ENCODE measurements at regions not wholly inside any gene's neighbourhood (a gene's known extent, or its start where the extent isn't known, plus 50 kb on each side); places are given as distances from the start of the nearest gene placed in this dataset.

DNA sequence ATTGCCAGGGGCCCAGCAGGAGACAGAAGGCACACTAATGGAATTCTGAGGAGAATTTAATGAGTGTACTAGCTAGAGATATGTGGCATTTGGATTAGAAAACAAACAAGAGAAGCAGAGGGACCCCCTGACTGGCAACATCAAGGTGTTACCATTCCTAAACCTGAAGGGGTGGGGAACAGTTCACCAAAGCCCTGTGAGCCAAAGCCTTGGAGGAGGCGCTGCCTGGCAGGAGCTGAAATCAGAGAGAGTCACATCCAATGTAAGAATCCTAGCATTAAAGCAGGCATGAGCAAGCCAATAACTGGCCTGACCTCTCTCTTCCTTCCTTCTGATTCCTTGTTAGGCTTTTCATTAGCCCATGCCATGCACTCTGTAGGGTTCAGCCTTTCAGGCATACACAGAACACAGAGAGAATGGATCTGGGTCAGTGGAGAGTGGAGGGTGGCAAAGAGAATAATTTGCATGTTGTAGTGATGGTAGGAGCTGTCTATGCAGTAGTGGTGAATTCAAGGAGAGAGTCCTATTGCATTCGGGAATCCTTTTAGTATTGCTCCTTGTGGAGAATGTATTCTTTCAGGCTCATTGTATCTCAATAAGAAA lies 367.2 kb upstream of the MAN1A1 start:
- Histone ChIP-seq H3K36me3 (ENCODE audit: insufficient read depth) (no peaks in the 10 kb centered on the region), H4K20me1 (ENCODE audit: insufficient read depth) (no peaks in the 10 kb centered on the region), H2AFZ (ENCODE audit: low read depth) (no peak overlapping the region), H3K9ac (no peak overlapping the region), H3K4me2 (no peak overlapping the region), H3K4me3 (IDR thresholded peaks at IDR 0.05; ENCODE audit: insufficient read depth, low read depth, low read length) (no peak overlapping the region), H3K27ac (no peak overlapping the region), H3K79me2 (ENCODE audit: insufficient read depth, low read depth) (no peaks in the 10 kb centered on the region), H3K4me1 (ENCODE audit: low read depth, poor library complexity, severe bottlenecking) (no peaks in the 10 kb centered on the region), H3K27me3 (ENCODE audit: insufficient read depth, low read depth) (no peaks in the 10 kb centered on the region)
- TF ChIP-seq, protein P1, sequence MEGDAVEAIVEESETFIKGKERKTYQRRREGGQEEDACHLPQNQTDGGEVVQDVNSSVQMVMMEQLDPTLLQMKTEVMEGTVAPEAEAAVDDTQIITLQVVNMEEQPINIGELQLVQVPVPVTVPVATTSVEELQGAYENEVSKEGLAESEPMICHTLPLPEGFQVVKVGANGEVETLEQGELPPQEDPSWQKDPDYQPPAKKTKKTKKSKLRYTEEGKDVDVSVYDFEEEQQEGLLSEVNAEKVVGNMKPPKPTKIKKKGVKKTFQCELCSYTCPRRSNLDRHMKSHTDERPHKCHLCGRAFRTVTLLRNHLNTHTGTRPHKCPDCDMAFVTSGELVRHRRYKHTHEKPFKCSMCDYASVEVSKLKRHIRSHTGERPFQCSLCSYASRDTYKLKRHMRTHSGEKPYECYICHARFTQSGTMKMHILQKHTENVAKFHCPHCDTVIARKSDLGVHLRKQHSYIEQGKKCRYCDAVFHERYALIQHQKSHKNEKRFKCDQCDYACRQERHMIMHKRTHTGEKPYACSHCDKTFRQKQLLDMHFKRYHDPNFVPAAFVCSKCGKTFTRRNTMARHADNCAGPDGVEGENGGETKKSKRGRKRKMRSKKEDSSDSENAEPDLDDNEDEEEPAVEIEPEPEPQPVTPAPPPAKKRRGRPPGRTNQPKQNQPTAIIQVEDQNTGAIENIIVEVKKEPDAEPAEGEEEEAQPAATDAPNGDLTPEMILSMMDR (conservative IDR thresholded peaks at IDR 0.05; ENCODE audit: low read depth, low read length): no peak

DNA sequence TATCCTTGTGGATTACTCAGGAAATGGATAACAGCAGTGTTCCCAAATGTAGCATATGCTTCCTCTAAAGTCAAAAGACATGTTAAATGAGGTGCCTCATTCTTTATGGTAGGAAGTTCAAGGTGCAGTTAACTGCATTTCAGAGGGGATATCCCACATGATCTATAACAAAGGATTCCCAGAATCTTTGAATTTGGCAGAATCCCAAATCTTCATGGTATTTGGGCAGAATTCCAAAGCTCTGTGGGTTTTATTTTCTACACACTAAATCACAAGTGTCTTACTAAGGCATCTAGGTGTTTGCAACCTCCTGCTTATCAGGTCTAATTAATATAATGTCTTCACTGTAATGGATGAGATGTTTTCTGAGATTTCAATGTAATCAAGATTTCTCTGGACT lies 364.3 kb upstream of the MAN1A1 start:
- Histone ChIP-seq H3K4me3 (IDR thresholded peaks at IDR 0.05; ENCODE audit: insufficient read depth, low read depth, low read length) (no peak overlapping the region), H3K9ac (no peak overlapping the region), H3K79me2 (ENCODE audit: insufficient read depth, low read depth) (no peaks in the 10 kb centered on the region), H3K36me3 (ENCODE audit: insufficient read depth) (no peaks in the 10 kb centered on the region), H2AFZ (ENCODE audit: low read depth) (no peak overlapping the region), H3K27ac (no peak overlapping the region), H3K27me3 (ENCODE audit: insufficient read depth, low read depth) (no peaks in the 10 kb centered on the region), H3K4me1 (ENCODE audit: low read depth, poor library complexity, severe bottlenecking) (no peaks in the 10 kb centered on the region), H4K20me1 (ENCODE audit: insufficient read depth) (no peaks in the 10 kb centered on the region), H3K4me2 (no peak overlapping the region)
- TF ChIP-seq, protein P1 (conservative IDR thresholded peaks at IDR 0.05; ENCODE audit: low read depth, low read length): no peak

DNA sequence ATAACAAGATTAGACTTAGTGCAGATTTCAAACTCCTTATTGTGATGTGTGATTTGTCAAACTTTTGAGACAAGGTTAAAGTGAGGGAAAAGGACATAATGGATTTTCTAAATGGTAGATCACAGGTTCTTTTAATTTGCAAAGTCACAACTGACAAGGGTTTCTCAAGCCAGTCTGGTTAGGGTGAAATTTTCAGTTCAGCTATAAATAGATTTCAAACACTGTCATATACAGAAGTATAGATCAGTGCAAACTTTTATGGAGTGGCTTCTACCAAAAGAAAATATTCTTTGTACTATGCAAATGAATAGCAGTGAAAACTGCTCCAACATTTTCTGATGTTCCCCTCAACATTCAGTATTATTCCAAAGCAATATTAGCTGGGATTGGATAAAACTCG lies 337.1 kb upstream of the MAN1A1 start:
- Histone ChIP-seq H3K36me3 (ENCODE audit: insufficient read depth) (no peaks in the 10 kb centered on the region), H3K4me1 (ENCODE audit: low read depth, poor library complexity, severe bottlenecking) (peaks cover 19% of the 10 kb centered on the region), H3K4me2 (peak overlapping the region; percentile 42; the same call in 1 of the 2 replicates), H2AFZ (ENCODE audit: low read depth) (no peak overlapping the region), H3K9ac (no peak overlapping the region), H3K4me3 (IDR thresholded peaks at IDR 0.05; ENCODE audit: insufficient read depth, low read depth, low read length) (no peak overlapping the region), H3K27me3 (ENCODE audit: insufficient read depth, low read depth) (no peaks in the 10 kb centered on the region), H3K79me2 (ENCODE audit: insufficient read depth, low read depth) (no peaks in the 10 kb centered on the region), H4K20me1 (ENCODE audit: insufficient read depth) (no peaks in the 10 kb centered on the region), H3K27ac (no peak overlapping the region)
- TF ChIP-seq, protein P1 (conservative IDR thresholded peaks at IDR 0.05; ENCODE audit: low read depth, low read length): no peak

DNA sequence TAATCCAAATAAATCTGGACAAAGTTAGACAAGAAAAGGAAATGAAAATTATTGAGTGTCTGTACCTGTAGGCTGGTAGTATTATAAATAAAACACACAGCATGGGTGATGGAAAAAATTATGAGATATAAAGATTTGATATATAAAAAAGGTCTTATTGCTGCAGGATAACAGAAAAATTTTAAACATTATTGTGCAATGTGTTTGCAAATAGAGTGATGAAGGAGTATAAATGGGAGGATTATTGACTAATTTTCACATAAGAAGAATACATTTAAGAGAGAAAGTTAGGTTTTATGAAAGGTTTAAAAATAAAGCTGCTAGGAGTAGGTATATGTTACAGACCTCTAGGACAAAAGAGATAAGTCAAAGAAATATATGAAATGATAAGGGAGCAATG lies 336.7 kb upstream of the MAN1A1 start:
- no peak overlapping the region for H3K4me3 ChIP-seq (IDR thresholded peaks at IDR 0.05; ENCODE audit: insufficient read depth, low read depth, low read length)
- H3K4me2 ChIP-seq: peak overlapping the region; percentile 42; the same call in 1 of the 2 replicates
- no peaks in the 10 kb centered on the region for H3K36me3 ChIP-seq (ENCODE audit: insufficient read depth)
- H3K27me3 ChIP-seq (ENCODE audit: insufficient read depth, low read depth): no peaks in the 10 kb centered on the region
- no peak overlapping the region for H2AFZ ChIP-seq (ENCODE audit: low read depth)
- peaks cover 19% of the 10 kb centered on the region for H3K4me1 ChIP-seq (ENCODE audit: low read depth, poor library complexity, severe bottlenecking)
- TF ChIP-seq, protein P1 (conservative IDR thresholded peaks at IDR 0.05; ENCODE audit: low read depth, low read length): no peak
- no peaks in the 10 kb centered on the region for H4K20me1 ChIP-seq (ENCODE audit: insufficient read depth)
- no peak overlapping the region for H3K9ac ChIP-seq
- H3K79me2 ChIP-seq (ENCODE audit: insufficient read depth, low read depth): no peaks in the 10 kb centered on the region
- H3K27ac ChIP-seq: no peak overlapping the region

Measured in KMS-11 (cell line).